Glomerular endothelial cell (primary cell): ENCODE measurements at regions not wholly inside any gene's neighbourhood (a gene's known extent, or its start where the extent isn't known, plus 50 kb on each side); places are given as distances from the start of the nearest gene placed in this dataset.
"Not testable (repeated sequence)": the region's sequence is repeated elsewhere in the genome, so short reads cannot be mapped to it uniquely, and the experiment has no call there.

Source experiments
- DNase-seq: peaks from one replicate; pipeline ENCODE4 v3.0.0-alpha.2; 2011; ENCODE audit warnings: low read depth, low spot score; ENCODE audit errors: extremely low read depth

- not testable (repeated sequence) for DNase-seq
These were observed 121.5 kb downstream of the PPIAL4G start for GRCh38 chr1:148361427-148362215.

- no peak for DNase-seq
These were observed 126.1 kb downstream of the PPIAL4G start for GRCh38 chr1:148357037-148357436.

DNA sequence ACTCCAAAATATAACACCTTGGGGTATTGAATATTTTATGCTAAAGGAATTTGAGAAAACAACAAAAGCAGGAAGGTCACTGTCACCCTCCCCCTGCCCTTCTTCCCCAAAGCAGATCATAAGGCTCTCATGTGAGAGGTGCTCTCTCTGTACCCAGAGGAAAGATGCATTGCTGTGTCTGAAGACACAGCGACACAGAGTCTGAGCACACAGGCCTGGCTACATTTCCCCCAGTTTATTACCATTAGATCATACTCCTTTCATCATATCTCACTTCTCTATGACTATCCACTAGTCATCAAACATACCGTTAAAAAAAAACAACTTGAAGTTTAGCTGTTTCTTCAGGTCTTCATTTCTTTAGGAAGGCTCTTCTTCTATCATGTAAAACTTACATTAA, 127.1 kb downstream of the PPIAL4G start:
- no peak for DNase-seq

DNA sequence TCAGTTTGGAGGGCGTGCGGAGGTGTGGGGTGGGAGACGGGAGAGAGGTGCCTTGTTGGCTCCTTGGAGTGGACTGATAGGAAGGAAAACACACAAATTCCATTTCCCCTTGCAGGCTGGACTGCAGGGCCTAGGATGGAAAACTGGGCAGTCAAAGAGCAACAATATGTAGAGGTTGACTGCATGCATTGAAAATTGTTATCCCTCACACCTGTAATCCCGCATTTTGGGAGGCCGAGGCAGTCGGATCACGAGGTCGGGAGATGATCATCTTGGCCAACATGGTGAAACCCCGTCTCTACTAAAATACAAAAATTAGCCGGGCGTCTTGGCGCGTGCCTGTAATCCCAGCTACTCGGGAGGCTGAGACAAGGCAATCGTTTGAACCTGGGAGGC, 128.2 kb downstream of the PPIAL4G start:
- DNase-seq: no peak

DNA sequence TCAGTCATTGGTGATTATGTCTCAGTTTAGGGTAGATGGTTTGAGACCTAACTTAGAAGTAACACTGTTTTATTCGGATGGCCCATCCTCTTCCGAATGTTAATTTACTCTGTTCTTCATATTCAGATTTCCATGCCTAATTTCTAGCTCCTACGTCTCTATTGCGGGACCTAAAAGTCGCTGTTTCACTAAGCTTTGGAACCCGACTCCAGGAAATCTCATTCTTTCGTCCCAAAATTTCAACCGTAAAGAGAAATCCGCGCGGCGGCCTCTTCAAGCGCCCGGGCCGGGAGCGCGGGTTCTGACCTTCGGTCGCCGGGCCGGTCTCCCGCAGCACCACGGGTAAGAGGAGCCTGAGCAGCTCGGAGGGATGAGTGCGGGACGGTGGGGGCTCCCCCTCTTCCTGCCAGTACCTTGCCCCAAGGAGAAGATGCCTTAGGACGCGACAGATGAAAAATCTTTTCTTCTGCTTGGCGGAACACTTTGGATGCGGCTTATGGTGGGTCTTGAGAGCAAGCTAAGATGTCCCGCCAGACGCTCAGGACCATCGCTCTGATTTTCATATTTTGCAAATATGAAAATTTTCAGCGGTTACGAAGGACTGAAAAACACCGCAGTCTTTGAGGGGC, 128.7 kb downstream of the PPIAL4G start:
- no peak for DNase-seq

DNA sequence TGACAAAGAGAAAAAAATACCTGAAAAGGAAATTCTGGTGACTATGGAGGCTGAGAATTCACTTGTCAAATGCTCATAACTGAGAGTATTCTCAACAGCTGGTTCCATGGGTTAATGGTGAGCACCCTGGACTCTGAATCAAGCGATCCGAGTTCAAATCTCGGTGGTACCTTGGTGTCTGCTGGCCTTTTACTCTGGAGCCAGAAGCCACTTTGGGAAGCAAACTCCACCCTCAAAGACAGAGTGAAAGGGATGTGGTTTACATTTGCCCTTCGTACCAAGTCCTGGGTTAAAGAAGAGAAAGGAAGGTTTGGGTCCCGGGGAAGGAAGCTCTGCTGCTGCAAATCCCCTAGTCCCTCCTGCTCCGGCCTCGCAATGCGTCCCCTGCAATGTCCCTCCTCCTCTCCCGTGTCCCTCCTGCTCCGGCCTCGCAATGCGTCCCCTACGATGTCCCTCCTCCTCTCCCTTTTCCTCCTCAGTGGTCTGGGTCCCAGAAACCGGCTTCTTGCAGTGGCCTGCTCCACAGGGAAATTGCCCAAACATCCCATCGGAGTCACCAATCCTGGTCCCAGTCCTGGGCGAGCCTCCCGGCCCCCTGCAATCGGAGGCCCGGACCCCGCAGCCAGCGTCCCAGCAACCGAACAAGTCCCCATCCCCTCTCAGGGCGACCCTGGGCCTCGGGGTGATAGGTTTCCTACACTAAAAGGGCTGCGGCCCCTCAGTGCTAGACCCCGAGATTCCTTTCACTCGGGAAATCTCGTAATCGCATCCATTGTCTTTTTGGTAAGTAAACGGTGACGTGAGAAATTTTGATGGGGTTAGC, 129.4 kb downstream of the PPIAL4G start:
- peak; percentile 31 for DNase-seq

DNA sequence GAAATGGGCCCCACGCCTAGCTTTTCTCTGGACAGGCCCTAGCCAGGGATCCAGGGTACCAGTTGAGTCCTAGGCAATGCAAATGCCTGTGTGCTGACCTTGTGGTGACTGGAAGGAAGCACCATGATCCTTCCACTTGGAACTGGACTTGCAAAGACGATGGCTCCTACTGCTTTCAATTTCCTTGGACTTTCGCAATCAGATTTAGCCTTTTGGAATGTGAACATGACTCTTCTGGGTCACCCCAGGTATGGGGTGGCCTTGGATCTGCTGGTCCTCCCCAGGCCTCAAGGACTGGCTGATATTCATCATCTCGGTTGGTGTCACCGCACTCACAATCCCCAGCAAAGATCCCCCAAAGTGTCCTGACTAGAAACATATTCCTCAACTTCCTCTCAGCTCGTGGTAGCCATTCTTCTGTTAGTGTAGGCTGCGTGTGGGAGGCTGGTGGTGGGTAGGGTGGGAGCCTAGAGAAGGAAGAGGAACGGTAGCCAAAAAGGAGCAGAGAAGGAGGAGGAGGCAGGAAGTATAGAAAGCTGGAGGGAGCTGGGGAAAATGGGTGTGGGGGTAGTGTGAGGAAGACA, 130.5 kb downstream of the PPIAL4G start:
- no peak for DNase-seq

DNA sequence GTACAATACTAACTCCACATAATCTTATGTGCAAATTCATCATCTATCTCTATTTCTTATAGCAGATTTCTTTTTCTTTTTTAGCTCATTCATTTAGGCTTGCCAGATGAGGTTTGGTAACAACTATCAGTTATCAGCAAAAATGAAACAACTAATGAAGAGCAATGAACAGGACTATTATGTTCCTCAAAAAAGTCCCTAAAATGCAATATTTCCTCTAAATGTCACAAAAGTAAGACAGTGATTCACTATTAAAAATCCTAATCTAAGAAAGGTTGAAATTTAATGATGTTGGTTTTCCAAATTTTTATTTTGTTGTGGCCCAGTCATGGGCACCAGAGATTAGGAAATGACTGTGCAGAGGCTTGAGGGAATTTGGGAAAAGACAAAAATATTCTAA, 135.3 kb downstream of the PPIAL4G start:
- no peak for DNase-seq

DNA sequence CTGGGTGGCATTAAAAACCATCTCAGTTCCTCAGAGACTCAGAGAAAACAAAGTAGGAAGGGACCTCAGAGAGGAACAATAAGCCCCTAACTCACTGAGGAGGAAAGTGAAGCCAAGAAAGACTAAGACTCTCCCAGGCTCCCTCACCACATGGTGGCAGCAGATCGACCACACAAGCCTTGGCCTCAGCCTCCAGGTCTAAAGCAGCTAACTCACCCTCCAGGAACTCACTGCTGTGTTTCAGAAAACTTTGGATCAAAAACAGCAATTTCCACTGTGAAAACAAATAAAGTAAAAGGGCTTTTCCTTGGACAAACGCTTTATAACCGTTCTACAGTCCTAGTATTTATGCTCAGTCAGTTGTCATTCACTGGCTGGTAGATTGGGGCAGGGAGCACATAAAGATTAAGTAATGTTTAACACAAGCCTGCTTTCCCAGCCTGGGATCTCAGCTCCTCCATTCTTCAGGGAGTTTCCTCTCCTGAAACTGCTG, 137.4 kb downstream of the PPIAL4G start:
- not testable (repeated sequence) for DNase-seq

- DNase-seq: not testable (repeated sequence)
These were observed 138.5 kb downstream of the PPIAL4G start for GRCh38 chr1:148344651-148345050.

GRCh38 chr1:148341729-148342128, 141.4 kb downstream of the PPIAL4G start:
- not testable (repeated sequence) for DNase-seq

DNA sequence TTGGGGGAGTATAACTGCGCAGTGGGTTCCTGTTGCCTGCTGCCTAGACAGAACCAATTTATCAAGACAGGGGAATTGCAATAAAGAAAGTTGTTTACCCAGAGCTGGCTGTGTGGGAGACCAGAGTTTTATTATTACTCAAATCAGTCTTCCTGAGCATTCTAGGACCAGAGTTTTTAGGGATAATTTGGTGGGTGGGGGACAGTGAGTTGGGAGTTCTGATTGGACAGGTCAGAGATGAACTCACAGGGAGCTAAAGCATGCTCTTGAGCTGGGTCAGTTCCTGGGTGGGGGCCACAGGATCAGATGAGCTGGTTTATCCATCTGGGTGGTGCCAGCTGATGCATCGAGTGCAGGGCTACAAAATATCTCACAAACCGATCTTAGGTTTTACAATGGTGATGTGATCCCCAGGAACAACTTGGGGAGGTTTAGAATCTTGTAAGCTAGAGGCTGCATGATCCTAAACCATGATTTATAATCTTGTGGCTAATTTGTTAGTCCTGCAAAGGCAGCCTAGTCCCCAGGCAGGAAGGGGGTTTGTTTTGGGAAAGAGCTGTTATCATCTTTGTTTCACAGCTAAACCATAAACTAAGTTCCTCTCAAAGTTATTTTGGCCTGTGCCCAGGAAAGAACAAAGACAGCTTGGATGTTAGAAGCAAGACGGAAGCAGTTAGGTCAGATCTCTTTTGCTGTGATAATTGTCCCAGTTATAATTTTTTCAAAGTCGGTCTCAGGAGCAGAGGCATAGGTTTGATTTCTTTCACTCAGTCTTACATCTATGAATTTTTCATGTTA, 146.8 kb downstream of the PPIAL4G start:
- DNase-seq: not testable (repeated sequence)

- DNase-seq: peak; percentile 58
These were observed 148.6 kb downstream of the PPIAL4G start for GRCh38 chr1:148334339-148335130.

DNA sequence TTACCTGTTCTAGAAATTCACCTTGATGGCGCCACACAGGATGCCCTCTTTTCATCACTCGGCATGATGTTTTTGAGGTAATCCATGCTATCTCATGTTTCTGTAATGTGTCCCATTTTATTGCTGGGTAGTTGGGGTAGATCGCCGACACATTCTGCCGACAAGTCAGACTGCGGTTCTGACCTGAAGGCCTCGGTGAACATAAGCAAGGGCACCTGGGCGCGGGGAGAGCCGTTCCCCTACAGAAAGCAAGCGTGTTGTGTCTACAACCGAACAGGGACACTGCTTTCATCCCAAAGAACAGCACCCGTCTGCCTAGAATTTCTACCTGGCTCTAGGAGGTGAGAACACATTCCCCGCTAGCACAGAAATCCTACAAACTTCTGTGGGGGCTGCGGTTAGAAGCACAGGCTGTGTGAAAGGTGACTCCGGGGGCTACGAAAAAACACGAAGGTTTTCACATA, 149.2 kb downstream of the PPIAL4G start:
- DNase-seq: no peak

DNA sequence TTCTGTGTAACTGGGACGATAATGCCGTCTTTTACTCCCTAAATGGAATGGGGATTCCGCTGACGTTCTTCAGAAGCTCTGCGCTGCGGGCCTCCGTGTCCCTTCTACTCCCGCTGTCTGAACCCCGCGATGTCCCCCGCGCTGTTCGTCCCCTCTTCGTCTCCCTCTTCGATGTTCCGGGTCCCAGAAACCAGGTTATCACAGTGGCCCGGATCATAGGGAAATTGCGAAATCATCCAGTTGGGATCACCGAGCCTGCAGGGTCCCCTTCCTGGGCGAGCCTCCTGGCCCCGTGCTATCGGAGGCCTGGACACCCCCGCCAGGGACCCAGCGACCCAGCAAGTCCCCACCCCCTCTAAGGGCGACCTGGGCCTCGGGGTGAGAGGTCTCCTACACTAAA, 154.2 kb downstream of the PPIAL4G start:
- no peak for DNase-seq

DNA sequence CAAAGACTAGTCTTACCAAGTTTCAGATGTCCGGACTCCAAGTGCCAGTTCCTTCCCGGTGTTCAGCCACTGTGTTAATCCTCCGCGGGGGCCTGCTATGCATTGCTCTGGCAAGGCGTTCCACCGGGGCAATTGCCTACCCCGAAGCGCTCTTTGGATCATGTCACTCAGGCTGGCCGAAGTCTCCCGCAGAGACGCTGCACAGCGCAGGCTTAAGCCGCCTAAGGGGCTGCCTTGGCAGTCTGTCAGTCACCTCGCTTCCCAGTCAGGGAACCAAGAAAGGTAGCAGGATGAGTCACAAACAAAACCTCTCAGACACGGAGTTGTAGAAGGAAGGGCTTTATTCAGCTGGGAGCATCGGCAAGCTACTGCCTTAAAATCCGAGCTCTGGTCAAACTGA, 158.1 kb downstream of the PPIAL4G start:
- DNase-seq: not testable (repeated sequence)

- DNase-seq: not testable (repeated sequence)
These were observed 158.6 kb downstream of the PPIAL4G start for GRCh38 chr1:148324465-148324864.

DNA sequence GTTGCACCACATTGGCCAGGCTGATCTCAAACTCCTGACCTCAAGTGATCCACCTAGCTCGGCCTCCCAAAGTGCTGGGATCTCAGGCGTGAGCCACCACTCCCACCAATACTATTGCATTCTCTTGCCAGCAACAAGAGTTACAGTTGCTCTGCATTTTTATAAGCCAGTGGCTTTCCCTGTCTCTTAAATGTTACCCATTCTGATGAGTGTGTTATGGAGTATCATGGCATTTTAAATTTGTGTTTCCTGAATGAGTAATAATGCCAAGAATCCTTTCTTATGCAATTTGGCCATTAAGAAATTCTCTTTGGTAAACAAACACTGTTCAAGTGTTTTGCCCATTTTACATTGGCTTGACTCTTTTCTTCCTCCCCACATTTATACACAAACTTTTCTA, 163.0 kb downstream of the PPIAL4G start:
- not testable (repeated sequence) for DNase-seq

DNA sequence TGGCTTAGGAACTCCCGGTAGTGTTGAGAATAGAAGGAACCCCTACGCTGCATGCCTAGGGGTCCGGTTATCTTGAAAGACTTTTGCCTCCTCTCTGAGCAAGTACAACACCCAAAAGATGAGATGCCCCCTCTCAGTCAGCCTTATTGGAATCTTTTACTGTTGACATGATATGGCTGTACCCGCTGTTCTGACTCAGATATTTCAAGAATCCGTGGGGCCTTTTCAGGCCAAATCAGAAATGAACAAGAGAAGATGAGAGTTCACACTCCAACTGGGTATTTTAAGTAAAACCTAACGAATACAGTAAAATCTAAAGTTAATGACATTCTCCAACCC, 164.2 kb downstream of the PPIAL4G start:
- no peak for DNase-seq
